Mononuclear cell (primary cell): ENCODE measurements at regions not wholly inside any gene's neighbourhood (a gene's known extent, or its start where the extent isn't known, plus 50 kb on each side); places are given as distances from the start of the nearest gene placed in this dataset.

ENCODE experiments used
- H3K27me3 ChIP-seq: 2 replicates; pipeline ENCODE4 v1.6.0; 2011; ENCODE audit warnings: low read length, control low read depth; ENCODE audit not compliant: insufficient read depth
- H3K4me1 ChIP-seq: 2 replicates; pipeline ENCODE4 v1.5.1; 2011; ENCODE audit warnings: mild to moderate bottlenecking, low read length, control low read depth; ENCODE audit not compliant: insufficient read depth
- H3K4me3 ChIP-seq: 2 replicates; pipeline ENCODE4 v1.5.1; 2011; ENCODE audit warnings: mild to moderate bottlenecking, low read length, moderate library complexity
- H3K9me3 ChIP-seq: 2 replicates; pipeline ENCODE4 v1.5.1; 2011; ENCODE audit warnings: low read depth, mild to moderate bottlenecking, control low read depth, low read length

DNA sequence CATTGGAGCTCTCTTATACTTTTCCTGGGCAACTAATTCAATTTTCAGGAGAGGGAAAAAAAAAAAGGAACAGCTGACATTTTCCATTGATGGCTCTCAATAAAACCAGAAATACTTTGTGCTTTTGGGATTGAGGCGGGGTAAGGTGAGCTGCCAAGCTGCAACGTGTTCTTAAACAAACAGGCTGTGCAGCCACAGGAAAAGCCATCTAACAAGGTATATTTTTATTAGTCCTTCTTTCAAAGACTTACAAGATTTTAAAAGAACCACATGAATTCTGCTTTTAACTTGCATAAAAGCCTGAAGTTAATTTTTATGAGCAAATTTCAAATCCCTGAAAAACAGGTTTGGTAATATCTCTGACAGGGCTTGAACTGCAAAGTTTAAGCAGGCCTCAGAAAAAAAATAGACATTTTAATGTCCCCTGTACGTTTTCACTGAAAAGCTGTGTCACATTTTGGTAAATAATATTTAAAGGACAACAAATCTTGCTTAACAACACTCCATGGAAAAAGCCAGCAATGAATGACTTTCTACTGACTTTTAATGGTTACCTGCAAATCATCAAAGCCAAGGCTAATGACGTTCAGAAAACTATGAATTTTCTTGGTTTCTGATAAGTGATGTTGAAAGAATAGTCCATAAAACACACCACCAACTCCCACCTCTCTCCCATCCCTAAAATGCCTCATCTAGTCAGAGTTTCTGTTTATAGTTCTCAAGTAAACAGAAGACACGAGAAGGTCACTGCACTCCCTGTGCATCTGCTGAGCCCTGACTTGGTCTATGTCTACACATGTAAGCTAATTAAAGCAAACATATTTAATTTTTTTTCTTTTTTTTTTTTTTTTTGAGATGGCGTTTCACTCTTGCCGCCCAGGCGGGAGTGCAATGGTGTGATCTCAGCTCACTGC, 433.6 kb downstream of the PIK3R1 start:
- no peak overlapping the region for H3K4me3 ChIP-seq
- no peaks in the 10 kb centered on the region for H3K9me3 ChIP-seq
- H3K4me1 ChIP-seq: no peaks in the 10 kb centered on the region
- H3K27me3 ChIP-seq: no peaks in the 10 kb centered on the region

DNA sequence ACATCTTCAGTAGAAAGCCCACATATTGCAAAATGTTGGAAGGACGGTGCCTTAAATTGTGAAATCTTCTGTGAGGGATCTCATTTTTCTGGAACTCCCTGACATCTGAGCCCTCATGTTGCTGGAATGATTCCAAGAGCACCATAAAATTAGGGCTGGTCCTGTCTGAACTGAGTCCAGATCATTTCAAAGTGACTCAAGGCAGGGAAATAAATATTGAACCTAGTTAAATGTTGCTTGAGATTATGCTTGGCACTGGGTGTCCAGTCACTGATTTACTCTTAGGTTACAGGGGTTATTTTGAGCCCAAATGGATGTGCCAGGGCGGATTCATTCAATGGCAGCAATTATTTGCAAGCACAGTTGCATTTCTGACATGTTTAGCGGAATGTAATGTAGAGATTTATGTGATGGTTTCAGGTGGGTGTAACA, 437.0 kb downstream of the PIK3R1 start:
- H3K4me1 ChIP-seq: no peaks in the 10 kb centered on the region
- no peak overlapping the region for H3K4me3 ChIP-seq
- H3K9me3 ChIP-seq: no peaks in the 10 kb centered on the region
- no peaks in the 10 kb centered on the region for H3K27me3 ChIP-seq

DNA sequence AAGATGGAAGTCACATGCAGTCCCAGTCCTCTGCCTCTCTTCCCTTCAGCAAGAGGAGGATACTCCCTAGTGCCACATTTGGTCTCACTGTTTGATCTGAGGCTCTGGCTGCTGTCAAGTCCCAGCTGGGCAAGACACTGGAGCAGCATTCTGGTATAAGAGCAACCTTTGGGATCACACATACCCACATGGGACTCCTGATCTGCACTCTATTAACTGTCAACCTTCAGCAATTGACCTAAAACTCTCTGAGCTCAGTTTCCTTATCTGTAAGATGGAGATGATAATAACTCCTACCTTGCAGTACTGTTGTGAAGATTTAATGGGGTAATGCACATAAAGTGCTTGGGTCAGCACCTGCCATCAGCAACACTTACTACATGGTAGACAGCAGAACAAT, 437.9 kb downstream of the PIK3R1 start:
- no peaks in the 10 kb centered on the region for H3K27me3 ChIP-seq
- no peaks in the 10 kb centered on the region for H3K9me3 ChIP-seq
- no peak overlapping the region for H3K4me3 ChIP-seq
- H3K4me1 ChIP-seq: no peaks in the 10 kb centered on the region

DNA sequence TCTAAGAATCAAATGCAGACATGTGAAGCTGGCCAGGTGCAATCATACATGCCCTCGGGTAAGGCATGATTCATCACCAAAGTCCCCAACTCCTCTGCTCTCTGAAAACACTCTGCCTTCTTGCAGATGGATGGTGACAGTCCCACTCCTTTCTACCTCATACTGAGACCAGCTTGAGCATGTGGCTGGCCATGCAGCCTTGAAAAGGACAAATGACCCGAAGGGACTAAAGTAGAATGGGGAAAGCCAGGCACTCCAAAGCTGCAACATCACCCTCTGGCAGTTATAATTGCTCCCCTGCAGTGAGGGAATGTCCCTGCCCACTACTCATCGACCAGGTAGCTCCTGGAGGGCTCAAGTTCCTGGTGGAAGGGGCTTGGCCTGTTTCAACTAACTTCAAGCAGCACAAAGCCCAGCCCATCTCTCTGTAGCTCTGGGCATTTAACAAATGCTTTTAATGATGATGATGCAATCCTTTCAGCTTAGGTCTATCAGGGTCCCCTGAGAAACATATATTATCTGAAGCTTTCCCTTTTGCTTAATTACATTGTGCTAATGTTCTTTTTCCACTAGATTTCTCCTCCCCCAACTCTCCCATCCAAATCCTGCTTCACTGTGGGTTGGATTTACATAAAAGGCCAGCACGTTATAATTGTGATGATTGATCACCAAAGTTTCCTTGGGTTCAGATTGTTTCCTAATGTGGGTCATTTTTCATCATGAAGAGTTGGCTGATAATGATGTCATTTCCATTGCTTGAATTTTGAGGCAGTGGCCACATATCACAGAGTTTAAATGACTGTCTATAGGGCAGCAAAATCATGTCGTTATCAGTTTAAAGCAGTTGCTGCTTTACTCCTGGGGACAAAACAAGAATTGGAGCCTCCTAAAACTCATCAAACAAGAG, 436.5 kb upstream of the SLC30A5 start:
- Histone ChIP-seq H3K9me3 (no peaks in the 10 kb centered on the region), H3K4me1 (no peaks in the 10 kb centered on the region), H3K27me3 (no peaks in the 10 kb centered on the region), H3K4me3 (no peak overlapping the region)

DNA sequence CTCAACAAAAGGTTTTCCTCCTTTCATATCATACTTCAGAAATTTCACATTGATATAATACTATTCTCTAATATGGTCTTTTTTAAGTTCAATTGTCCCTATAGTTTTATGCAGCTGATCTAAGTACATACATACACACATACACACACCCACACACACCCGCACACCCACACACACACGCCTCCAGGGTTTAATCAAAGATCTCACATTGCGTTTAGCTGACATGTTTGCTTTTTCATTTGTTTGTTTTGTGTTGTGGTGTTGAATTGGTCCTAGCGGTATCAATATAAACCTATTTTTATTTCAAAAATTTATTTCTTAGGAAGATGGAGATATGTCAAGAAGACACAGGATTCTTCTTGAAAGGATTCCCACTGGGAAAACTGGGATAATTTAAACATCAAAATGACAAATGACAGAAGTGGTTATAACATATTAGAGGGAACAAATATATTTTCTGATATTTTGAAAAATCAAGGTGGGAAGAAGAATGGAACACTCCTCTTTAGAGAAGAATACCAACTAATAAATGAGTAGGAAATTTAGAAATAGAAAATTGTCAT, 434.9 kb upstream of the SLC30A5 start:
- no peaks in the 10 kb centered on the region for H3K4me1 ChIP-seq
- H3K9me3 ChIP-seq: no peaks in the 10 kb centered on the region
- H3K4me3 ChIP-seq: no peak overlapping the region
- no peaks in the 10 kb centered on the region for H3K27me3 ChIP-seq

DNA sequence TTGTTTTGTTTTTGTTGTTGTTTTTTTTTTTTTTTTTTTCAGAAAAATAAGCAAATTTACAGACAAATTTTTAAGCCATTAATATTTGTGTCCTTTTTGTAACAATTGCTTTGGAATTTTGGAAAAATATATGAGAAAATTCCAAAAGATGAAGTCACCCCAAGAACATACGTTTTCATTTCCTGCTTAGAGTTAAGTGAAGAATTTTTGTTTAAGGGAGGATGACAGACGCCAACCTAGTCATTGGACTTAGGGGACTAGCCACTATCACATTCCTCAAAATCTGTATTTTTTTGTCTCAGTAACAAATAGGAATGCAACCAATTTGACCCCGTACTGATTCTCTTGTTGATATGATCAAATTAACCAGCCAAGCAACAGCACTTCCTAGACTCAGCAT, 433.9 kb upstream of the SLC30A5 start:
- Histone ChIP-seq H3K4me3 (no peak overlapping the region), H3K4me1 (no peaks in the 10 kb centered on the region), H3K9me3 (no peaks in the 10 kb centered on the region), H3K27me3 (no peaks in the 10 kb centered on the region)

DNA sequence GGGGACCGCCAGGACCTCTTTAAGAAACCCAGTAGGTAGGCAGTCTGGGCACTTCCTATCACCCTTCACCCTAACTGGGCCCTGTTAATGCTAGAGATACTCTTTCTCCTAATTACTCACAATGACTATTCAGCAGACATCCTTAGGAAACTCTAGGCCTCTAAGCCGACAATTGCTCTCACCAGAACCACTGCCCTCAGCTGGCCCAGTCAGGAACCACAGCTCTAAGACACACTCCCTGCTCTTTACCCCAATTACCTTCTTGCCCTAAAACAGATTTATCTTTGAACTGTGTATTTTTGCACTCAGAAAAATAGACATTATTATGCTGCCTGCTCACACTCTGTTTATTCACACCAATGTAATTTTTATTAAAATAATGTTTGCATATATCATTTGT, 432.6 kb upstream of the SLC30A5 start:
- H3K27me3 ChIP-seq: no peaks in the 10 kb centered on the region
- H3K4me1 ChIP-seq: no peaks in the 10 kb centered on the region
- no peak overlapping the region for H3K4me3 ChIP-seq
- H3K9me3 ChIP-seq: no peaks in the 10 kb centered on the region

DNA sequence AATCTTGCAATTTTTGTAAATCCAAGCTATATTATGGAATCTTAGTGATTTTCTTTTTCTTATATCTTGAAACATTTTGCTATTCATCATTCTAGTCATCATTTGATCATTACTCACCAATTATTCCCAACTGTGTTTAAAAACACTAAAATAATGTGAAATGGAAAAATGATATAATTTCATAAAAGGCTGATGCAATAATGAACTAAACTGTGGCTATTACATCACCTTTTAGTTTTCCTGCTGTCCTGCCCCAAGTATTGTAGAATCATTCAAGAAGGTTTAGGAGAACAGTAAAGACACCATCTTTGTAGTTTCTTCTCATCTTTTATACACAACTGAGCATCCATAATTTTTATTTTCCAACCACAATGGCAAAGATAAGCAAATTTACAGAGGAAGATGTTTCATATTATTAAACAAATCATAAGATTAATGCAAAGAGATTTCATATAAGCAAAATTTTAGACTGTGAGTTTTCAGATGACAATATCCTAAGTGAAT, 431.0 kb upstream of the SLC30A5 start:
- Histone ChIP-seq H3K4me1 (no peaks in the 10 kb centered on the region), H3K9me3 (no peaks in the 10 kb centered on the region), H3K27me3 (no peaks in the 10 kb centered on the region), H3K4me3 (no peak overlapping the region)

DNA sequence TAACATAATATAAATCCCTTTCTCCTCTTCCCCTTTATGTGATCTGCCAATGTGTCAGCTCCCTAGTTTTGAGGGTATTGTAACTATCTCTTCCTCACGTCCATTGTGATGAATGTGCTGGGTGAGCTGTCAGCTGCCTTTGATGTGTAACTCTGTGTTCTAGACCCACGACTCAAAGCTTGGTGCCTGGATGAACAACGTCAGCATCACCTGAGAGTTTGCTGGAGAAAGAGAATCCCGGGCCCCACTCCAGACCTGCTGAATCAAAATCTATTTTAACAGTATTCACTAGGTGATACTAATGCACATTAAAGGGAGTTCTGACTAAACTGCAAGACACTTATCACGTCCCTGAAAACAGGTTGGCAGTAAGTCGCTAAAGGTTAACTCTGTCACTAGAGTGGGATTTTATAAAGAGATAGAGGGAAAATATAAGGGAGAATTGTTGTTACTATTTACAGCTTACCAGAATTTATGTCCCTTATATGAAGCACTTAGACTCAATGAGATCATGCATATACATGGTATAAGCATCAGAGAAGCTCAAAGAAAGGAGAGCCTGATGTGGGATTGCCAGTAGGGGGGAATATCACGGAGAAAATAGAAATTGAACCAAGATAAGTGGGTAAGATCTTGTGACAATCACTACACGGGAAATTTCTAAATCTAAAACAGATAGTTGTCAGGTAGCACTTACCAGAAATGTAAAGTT, 423.8 kb upstream of the SLC30A5 start:
- Histone ChIP-seq H3K27me3 (no peaks in the 10 kb centered on the region), H3K4me1 (peaks cover 5% of the 10 kb centered on the region), H3K9me3 (no peaks in the 10 kb centered on the region), H3K4me3 (no peak overlapping the region)

DNA sequence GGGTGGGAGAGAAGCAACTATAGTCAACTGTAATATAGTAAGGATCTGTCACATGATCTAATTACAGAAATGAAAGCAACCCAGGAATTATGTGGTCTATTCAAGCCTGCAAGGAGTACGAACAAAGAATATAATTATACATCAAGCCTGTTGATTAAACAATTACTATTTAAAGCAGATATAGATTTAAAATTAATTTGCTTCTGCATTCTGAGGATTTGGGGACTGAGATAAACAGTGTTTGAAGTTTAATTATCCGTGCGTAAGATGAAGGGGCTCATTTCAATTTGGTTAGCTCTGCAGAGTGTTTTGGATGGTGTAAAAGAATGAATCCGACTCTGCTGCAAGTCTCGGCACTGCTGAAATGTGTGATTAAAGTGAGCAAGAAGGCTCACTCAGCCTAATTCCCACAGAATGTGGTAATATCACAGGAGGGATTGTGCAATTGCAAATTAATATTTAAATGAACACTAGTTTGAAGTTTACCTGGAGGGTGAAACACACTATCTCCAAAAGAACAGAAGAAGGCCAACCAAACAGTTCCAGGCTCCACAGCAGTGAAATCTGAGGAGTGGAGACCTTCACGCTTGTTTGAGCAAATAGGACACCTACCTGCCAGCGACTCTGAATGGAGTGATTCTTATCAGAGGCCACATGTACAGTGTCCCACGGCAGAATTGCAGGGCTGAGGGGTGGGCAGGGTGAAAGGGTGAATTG, 420.6 kb upstream of the SLC30A5 start:
- no peaks in the 10 kb centered on the region for H3K9me3 ChIP-seq
- H3K4me1 ChIP-seq: peaks cover 5% of the 10 kb centered on the region
- no peaks in the 10 kb centered on the region for H3K27me3 ChIP-seq
- H3K4me3 ChIP-seq: no peak overlapping the region

DNA sequence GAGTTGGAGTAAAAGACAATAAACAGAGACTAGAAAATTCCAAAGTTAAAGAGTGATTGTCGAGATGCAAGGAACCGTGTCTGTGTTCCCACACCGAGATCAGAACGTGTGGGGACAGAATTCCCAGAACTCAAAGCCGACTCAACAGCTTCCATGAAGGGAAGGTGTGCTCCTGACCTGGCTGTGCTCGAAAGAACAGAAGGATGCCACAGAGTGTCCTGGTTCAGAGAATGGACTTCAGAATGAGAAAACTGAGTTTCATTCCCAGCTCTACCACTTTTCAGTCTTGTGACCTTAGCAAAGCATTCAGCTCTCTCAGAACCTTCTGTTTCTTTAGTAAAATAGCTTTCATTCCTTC, 420.0 kb upstream of the SLC30A5 start:
- no peaks in the 10 kb centered on the region for H3K27me3 ChIP-seq
- H3K4me1 ChIP-seq: peaks cover 5% of the 10 kb centered on the region
- no peak overlapping the region for H3K4me3 ChIP-seq
- no peaks in the 10 kb centered on the region for H3K9me3 ChIP-seq

DNA sequence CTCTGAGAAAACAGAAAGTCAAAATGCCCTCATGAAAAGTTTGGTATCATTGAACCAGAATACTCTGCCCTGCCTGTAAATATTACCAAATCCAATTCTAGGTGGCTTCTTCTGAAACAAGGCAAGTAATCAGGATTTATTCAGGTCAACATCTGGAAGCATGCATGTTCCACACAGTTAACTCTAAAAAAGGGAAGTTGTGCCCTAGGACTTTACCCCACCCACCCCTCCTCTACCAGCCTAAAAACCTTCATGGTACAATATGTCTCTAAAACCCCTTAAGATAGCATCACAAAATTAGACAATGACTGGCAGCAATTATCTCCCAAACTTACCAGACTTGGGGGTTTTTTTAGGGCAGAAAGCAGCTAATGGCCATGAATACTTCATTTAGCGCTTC, 414.8 kb upstream of the SLC30A5 start:
- Histone ChIP-seq H3K27me3 (no peaks in the 10 kb centered on the region), H3K4me3 (no peak overlapping the region), H3K9me3 (no peaks in the 10 kb centered on the region), H3K4me1 (no peaks in the 10 kb centered on the region)

DNA sequence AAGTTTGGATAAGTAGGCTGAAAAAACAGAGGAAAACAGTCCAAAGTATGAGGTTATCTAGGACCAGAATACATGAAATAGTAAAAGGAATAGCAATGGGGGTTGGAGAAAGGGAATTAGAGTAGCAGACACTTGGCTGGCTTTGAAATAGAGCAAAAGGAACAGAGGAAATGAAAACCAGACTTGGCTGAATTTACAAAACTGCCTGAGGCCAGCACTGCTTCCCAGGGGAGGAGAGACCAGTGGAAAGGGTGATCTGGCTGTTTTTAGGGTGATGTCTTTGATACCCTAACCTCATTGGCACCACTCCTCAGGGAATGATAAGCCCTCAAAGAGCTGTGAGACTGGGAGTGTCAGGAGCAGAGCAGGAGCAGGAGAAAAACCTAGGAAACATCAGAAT, 413.4 kb upstream of the SLC30A5 start:
- no peaks in the 10 kb centered on the region for H3K9me3 ChIP-seq
- H3K4me1 ChIP-seq: no peaks in the 10 kb centered on the region
- no peaks in the 10 kb centered on the region for H3K27me3 ChIP-seq
- no peak overlapping the region for H3K4me3 ChIP-seq

DNA sequence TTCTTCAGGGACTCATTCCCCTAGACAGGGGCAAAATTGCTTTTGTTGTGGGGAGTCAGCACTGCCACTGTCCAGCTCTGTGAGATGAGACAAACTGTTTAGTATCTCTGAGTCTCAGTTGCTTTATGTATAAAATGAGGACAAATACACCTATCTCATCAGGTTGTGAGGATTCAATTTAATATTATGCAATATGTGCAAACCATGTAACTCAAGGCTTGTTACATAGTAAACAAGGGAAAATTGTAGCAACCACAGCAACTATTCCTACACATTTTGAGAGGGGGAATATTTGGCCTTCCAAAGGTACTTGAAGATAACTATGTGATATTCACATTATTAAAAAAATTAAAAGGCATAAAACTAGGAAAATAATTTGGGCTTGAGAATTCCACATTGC, 411.9 kb upstream of the SLC30A5 start:
- no peaks in the 10 kb centered on the region for H3K27me3 ChIP-seq
- no peaks in the 10 kb centered on the region for H3K4me1 ChIP-seq
- no peaks in the 10 kb centered on the region for H3K9me3 ChIP-seq
- no peak overlapping the region for H3K4me3 ChIP-seq
